Activated B cell treated with CpG ODN at 0.5 μM for 24 hours (primary cell): ENCODE measurements at regions not wholly inside any gene's neighbourhood (a gene's known extent, or its start where the extent isn't known, plus 50 kb on each side); places are given as distances from the start of the nearest gene placed in this dataset.
"Not testable (repeated sequence)": the region's sequence is repeated elsewhere in the genome, so short reads cannot be mapped to it uniquely, and the experiment has no call there.

Experiments used
- ATAC-seq: fragments of 200-7000 bp; cut with Tn5 transposase; one replicate; pipeline ENCODE4 v1.10.0; 2021; ENCODE audit warnings: low read depth, mild to moderate bottlenecking, moderate library complexity
- CTCF ChIA-PET: fragments of 350-600 bp; sonication (Branson Sonifier 250); formaldehyde crosslinking; loops from one replicate; lab custom pipeline; 2021; ENCODE audit warnings: antibody characterized with exemption; lab: Charles Lee
- POLR2A ChIA-PET: fragments of 350-600 bp; sonication (Branson Sonifier 250); formaldehyde crosslinking; loops from one replicate; lab custom pipeline; 2021; ENCODE audit warnings: antibody characterized with exemption; lab: Charles Lee
- DNase-seq: peaks from one replicate; pipeline ENCODE4 v3.0.0; 2022
- H3K27ac Mint-ChIP-seq: one replicate; pipeline ENCODE4 v1.8.0; 2020; ENCODE audit warnings: mixed read lengths
- H3K27me3 Mint-ChIP-seq: one replicate; pipeline ENCODE4 v1.8.0; 2021; ENCODE audit warnings: mixed read lengths
- H3K36me3 Mint-ChIP-seq: one replicate; pipeline ENCODE4 v1.8.0; 2021; ENCODE audit warnings: low read depth, mixed read lengths
- H3K4me1 Mint-ChIP-seq: one replicate; pipeline ENCODE4 v1.8.0; 2021; ENCODE audit warnings: mixed read lengths
- H3K4me3 Mint-ChIP-seq: one replicate; pipeline ENCODE4 v1.8.0; 2020; ENCODE audit warnings: mild to moderate bottlenecking, mixed read lengths
- H3K9me3 Mint-ChIP-seq: one replicate; pipeline ENCODE4 v1.8.0; 2020; ENCODE audit warnings: mixed read lengths
- intact Hi-C: fragments of 100-400 bp; cut with micrococcal nuclease; formaldehyde crosslinking; loops from one replicate; pipeline ENCODE4 v1.15.1; 2024

DNA sequence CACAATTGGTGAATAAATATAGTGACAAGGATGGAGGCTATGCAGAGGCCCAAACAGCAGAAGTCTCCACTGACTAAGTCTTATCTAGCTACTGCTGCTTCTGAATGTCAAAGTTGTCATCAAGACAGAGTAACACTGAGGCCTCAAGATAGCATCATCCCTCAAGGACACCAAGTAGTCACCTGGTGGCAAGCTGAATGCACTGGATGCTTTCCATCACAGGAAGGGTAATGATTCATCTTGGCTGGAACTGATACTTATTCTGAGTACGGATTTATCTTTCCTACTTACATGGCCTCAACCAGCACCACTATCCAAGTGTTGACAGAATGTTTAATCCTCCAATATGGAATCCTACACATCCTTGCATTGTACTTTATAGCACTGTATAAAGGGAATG, 2997.8 kb upstream of the TEKT4 start:
- intact Hi-C loops, H3K9me3 Mint-ChIP-seq, H3K27ac Mint-ChIP-seq, DNase-seq, H3K4me3 Mint-ChIP-seq, CTCF ChIA-PET, ATAC-seq, POLR2A ChIA-PET, H3K4me1 Mint-ChIP-seq, H3K36me3 Mint-ChIP-seq, H3K27me3 Mint-ChIP-seq: not testable (repeated sequence)

DNA sequence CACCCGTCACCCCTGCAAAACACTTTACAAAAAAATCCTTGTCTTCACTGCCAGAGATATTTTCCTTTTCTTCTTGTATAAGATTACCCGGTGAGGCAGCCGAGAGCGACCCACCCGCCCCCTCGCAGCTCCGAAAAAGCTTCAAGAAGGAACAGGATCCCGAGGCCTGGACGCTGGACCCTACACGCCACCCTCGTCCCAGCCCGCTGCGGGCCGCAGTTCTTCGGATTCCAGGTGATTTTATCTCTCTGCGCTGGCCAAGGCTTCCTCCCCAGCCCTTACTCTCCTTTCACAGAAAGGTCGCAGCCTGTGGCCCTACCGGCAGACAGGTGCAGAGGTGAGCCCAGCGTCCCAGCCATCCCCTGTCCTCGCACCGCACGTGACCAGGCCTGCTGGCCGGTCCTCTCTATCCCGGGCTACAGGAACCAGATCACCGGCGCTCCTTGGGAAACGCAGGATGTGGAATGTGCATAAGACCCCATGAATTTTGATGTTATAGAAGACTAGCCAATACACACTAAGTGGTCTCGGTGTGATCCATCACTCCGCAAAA, 2993.5 kb upstream of the TEKT4 start:
- H3K9me3 Mint-ChIP-seq, POLR2A ChIA-PET, H3K27me3 Mint-ChIP-seq, H3K4me3 Mint-ChIP-seq, H3K4me1 Mint-ChIP-seq, CTCF ChIA-PET, DNase-seq, ATAC-seq, H3K36me3 Mint-ChIP-seq, H3K27ac Mint-ChIP-seq, intact Hi-C loops: not testable (repeated sequence)

DNA sequence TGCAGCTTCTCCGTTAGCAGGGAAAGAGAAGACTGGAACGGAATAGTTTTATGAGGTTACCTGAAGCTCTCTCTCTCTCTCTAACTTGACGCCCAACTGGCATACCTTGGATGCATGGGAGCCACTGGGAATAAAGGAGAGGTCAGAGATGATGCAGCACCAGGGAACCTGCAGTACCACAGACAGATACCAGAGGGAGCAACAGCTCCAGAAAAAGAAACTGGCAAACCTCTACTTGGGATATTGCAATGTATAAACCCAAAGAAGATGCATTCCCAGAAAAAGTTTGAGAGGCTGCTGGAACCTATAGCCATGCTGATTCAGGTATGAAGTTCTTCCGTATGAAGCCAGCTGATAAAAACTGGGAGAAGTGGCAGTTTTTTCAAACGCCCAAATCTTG, 2976.1 kb upstream of the TEKT4 start:
- H3K4me3 Mint-ChIP-seq, H3K27me3 Mint-ChIP-seq, POLR2A ChIA-PET, ATAC-seq, H3K27ac Mint-ChIP-seq, H3K4me1 Mint-ChIP-seq, CTCF ChIA-PET, H3K9me3 Mint-ChIP-seq, H3K36me3 Mint-ChIP-seq, intact Hi-C loops, DNase-seq: not testable (repeated sequence)

DNA sequence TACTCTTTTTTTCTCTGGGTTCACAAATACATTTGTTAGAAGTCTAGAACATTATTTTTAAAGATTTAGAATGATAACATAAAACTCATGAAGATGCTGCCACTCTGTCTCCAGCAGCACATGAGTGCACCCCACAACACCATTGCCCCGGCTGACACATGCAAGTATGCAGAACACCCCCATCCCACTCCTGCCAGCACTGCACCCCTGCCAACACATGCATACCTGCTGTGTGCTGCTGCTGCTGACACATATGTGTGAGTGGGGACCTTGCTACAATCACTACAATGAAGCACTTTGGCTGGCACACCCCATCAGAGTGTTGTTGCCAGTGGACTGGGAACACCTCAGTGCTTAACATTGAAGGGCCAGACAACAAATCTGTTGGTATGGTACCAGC, 2953.6 kb upstream of the TEKT4 start:
- intact Hi-C loops, DNase-seq, H3K27me3 Mint-ChIP-seq, POLR2A ChIA-PET, H3K4me1 Mint-ChIP-seq, H3K27ac Mint-ChIP-seq, H3K36me3 Mint-ChIP-seq, CTCF ChIA-PET, ATAC-seq, H3K9me3 Mint-ChIP-seq, H3K4me3 Mint-ChIP-seq: not testable (repeated sequence)
